Panc1 (cell line): ENCODE measurements at regions not wholly inside any gene's neighbourhood (a gene's known extent, or its start where the extent isn't known, plus 50 kb on each side); places are given as distances from the start of the nearest gene placed in this dataset.

ENCODE experiments used
- ATAC-seq: fragments of 200-7000 bp; cut with Tn5 transposase; 2 replicates; pipeline ENCODE4 v1.9.1; 2020; ENCODE audit warnings: mild to moderate bottlenecking, moderate library complexity
- BruUV-seq: library from RNA; stranded (reverse); fragments of 400-500 nt; replicated peaks from 2 replicates; lab custom pipeline; 2021; lab: Mats Ljungman, UMichigan
- CTCF ChIA-PET: fragments of 300-600 bp; sonication (Branson Sonifier 250); formaldehyde crosslinking; loops from one replicate; lab custom pipeline; 2022; ENCODE audit warnings: antibody characterized with exemption; lab: Charles Lee
- POLR2A ChIA-PET: fragments of 300-600 bp; sonication (Branson Sonifier 250); formaldehyde crosslinking; loops from one replicate; lab custom pipeline; 2022; ENCODE audit warnings: antibody characterized with exemption; lab: Charles Lee
- DNase-seq: peaks from one replicate; pipeline ENCODE4 v3.0.0-alpha.2; 2010; ENCODE audit warnings: low read depth, low spot score
- H3K27ac ChIP-seq: 2 replicates; pipeline ENCODE4 v1.5.1; 2011; ENCODE audit warnings: mild to moderate bottlenecking, low read length, inconsistent platforms
- H3K27me3 ChIP-seq: fragments of 200-500 bp; sonication (Bioruptor generic); 2 replicates; pipeline ENCODE4 v1.6.0; 2014; ENCODE audit warnings: low read length, inconsistent platforms; ENCODE audit not compliant: control insufficient read depth, insufficient read depth
- H3K36me3 ChIP-seq: fragments of 200-500 bp; sonication (Bioruptor generic); 2 replicates; pipeline ENCODE4 v1.5.1; 2014; ENCODE audit warnings: inconsistent platforms, mild to moderate bottlenecking, low read length, moderate library complexity; ENCODE audit not compliant: control insufficient read depth, insufficient read depth
- H3K4me1 ChIP-seq: 2 replicates; pipeline ENCODE4 v1.5.1; 2011; ENCODE audit warnings: inconsistent platforms, mild to moderate bottlenecking, low read length, moderate library complexity; ENCODE audit not compliant: control insufficient read depth, insufficient read depth
- H3K4me3 ChIP-seq, 2 experiments: 2 replicates each; pipeline ENCODE4 v1.5.1; 2011 to 2012; ENCODE audit warnings: low read depth in 2 of 2, low read length in 2 of 2, mild to moderate bottlenecking in 2 of 2, inconsistent platforms in 1 of 2, moderate library complexity in 1 of 2
- H3K9me3 ChIP-seq: fragments of 200-500 bp; sonication (Bioruptor generic); 2 replicates; pipeline ENCODE4 v1.5.1; 2014; ENCODE audit warnings: low read depth, mild to moderate bottlenecking, inconsistent platforms, low read length, moderate library complexity; ENCODE audit not compliant: control insufficient read depth, insufficient read depth
- POLR2AphosphoS5 ChIP-seq: IDR thresholded peaks from 2 replicates; pipeline ENCODE4 v1.6.1; 2012; ENCODE audit warnings: mild to moderate bottlenecking, low read depth, low read length, moderate library complexity
- SIN3A ChIP-seq: IDR thresholded peaks from 2 replicates; pipeline ENCODE4 v1.6.1; 2012; ENCODE audit warnings: low read depth, mild to moderate bottlenecking, low read length, moderate library complexity, borderline replicate concordance; ENCODE audit not compliant: insufficient read depth
- TCF7L2 ChIP-seq: IDR thresholded peaks from 2 replicates; pipeline ENCODE4 v1.6.1; 2011; ENCODE audit warnings: mild to moderate bottlenecking, low read depth, low read length, inconsistent platforms
- in situ Hi-C: cut with HindIII; loops from 2 replicates; pipeline ENCODE4 v1.10.0; 2016; ENCODE audit warnings: low sequenced_read_pairs, low pct_unique_long_range_greater_than_20kb
- intact Hi-C: fragments of 100-400 bp; cut with micrococcal nuclease; formaldehyde crosslinking; loops from one replicate; pipeline ENCODE4 v1.10.0; 2022; ENCODE audit not compliant: unreplicated experiment
- TF ChIP-seq, protein P1 (sequence below): fragments of 450-650 bp; IDR thresholded peaks from 2 replicates; pipeline ENCODE4 v1.5.1; 2017; ENCODE audit warnings: mild to moderate bottlenecking
- TF ChIP-seq, protein P2 (sequence below), 2 experiments: IDR thresholded peaks; 2 replicates each; pipeline ENCODE4 v1.6.1; 2011 to 2012; ENCODE audit warnings: low read depth in 2 of 2, control low read depth in 1 of 2, low read length in 1 of 2, mild to moderate bottlenecking in 1 of 2, moderate library complexity in 1 of 2; ENCODE audit not compliant: insufficient read depth in 1 of 2

DNA sequence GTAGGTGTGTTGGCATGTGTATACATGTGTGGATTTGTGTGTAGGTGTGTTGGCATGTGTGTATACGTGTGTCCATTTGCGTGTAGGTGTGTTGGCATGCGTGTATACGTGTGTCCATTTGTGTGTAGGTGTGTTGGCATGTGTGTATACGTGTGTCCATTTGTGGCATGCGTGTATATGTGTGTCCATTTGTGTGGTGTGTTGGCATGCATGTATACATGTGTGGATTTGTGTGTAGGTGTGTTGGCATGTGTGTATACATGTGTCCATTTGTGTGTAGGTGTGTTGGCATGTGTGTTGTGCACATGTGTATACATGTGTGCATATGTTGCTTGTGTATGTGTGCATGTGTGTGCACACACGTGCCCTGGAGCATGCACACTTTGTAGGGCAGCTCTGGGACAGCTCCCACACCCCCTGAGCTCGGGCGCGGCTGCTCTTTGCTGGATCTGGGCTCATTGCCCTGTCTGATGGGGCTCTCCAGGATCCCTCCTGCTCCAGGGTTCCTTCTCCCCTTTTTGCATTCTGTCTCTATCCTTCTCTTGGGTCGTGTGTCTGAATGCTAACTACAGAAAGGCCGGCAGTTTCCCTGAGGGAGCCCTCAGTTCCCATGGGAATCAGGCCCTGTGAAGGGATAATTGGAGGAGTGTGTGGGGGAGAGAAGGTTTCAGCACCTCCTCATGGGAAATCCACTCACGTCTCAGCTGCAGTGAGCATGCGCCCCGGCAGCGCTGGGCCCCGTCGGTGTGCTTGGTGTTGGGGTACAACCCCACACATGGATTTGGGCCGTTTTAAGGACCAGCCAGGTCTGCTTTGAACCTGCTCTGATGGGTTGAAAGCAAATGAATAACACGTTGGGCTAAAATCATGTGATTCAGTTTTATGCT lies 102.0 kb downstream of the ERMARD start:
- ChIA-PET POLR2A (no interaction called here), CTCF (no interaction called here)
- no TSS peak for BruUV-seq
- no peak for ATAC-seq
- in situ Hi-C loops, result no loop called here
- H3K4me1 ChIP-seq, result no peaks in the 10 kb centered on the region
- H3K27ac ChIP-seq, result no peak overlapping the region
- no peaks in the 10 kb centered on the region for H3K36me3 ChIP-seq
- H3K9me3 ChIP-seq, result peaks cover 3% of the 10 kb centered on the region; the same call in 1 of the 2 replicates
- no peaks in the 10 kb centered on the region; the same call in 1 of the 2 replicates for H3K27me3 ChIP-seq
- DNase-seq, result no peak
- TF ChIP-seq TCF7L2 (no peak), SIN3A (no peak), POLR2AphosphoS5 (no peak)
- TF ChIP-seq, protein P1, sequence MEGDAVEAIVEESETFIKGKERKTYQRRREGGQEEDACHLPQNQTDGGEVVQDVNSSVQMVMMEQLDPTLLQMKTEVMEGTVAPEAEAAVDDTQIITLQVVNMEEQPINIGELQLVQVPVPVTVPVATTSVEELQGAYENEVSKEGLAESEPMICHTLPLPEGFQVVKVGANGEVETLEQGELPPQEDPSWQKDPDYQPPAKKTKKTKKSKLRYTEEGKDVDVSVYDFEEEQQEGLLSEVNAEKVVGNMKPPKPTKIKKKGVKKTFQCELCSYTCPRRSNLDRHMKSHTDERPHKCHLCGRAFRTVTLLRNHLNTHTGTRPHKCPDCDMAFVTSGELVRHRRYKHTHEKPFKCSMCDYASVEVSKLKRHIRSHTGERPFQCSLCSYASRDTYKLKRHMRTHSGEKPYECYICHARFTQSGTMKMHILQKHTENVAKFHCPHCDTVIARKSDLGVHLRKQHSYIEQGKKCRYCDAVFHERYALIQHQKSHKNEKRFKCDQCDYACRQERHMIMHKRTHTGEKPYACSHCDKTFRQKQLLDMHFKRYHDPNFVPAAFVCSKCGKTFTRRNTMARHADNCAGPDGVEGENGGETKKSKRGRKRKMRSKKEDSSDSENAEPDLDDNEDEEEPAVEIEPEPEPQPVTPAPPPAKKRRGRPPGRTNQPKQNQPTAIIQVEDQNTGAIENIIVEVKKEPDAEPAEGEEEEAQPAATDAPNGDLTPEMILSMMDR, result no peak
- TF ChIP-seq, protein P2, sequence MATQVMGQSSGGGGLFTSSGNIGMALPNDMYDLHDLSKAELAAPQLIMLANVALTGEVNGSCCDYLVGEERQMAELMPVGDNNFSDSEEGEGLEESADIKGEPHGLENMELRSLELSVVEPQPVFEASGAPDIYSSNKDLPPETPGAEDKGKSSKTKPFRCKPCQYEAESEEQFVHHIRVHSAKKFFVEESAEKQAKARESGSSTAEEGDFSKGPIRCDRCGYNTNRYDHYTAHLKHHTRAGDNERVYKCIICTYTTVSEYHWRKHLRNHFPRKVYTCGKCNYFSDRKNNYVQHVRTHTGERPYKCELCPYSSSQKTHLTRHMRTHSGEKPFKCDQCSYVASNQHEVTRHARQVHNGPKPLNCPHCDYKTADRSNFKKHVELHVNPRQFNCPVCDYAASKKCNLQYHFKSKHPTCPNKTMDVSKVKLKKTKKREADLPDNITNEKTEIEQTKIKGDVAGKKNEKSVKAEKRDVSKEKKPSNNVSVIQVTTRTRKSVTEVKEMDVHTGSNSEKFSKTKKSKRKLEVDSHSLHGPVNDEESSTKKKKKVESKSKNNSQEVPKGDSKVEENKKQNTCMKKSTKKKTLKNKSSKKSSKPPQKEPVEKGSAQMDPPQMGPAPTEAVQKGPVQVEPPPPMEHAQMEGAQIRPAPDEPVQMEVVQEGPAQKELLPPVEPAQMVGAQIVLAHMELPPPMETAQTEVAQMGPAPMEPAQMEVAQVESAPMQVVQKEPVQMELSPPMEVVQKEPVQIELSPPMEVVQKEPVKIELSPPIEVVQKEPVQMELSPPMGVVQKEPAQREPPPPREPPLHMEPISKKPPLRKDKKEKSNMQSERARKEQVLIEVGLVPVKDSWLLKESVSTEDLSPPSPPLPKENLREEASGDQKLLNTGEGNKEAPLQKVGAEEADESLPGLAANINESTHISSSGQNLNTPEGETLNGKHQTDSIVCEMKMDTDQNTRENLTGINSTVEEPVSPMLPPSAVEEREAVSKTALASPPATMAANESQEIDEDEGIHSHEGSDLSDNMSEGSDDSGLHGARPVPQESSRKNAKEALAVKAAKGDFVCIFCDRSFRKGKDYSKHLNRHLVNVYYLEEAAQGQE (IDR thresholded peaks at IDR 0.05; ENCODE audit: insufficient read depth in 1 of 2, low read depth in 2 of 2, low read length in 1 of 2), result no peak
- intact Hi-C loops, result no loop called here
- H3K4me3 ChIP-seq, result no peak overlapping the region

DNA sequence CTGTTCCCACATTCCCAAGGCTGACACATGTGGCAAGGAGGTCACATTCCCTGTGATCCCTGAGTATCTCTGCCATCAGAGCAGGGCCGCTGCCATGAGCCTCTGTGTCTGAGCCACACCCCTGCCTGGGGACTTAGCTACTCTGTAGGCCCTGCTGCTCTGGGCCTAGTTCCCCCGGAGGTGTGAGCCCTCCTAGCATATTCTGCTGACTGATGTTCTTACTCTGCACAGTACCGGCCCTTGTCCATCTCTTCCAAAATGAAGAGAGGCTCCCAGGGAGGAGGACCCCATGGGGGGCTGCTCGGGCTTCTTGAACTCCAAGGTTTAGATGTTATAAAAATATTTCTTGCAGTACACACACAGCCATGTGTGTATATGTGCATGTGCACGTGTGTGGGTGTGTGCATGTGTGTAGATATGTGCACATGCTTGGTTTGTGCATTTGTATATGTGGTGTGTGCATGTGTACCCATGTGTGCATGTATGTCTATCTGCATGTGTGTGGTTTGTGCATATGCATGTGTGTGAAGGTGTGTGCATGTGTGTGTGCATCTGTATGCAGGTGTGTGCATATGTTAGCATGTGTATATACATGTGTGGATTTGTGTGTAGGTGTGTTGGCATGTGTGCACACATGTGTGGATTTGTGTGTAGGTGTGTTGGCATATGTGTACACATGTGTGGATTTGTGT lies 101.2 kb downstream of the ERMARD start:
- DNase-seq, result no peak
- peak; percentile 45 for ATAC-seq
- no peaks in the 10 kb centered on the region for H3K4me1 ChIP-seq
- no peak overlapping the region for H3K27ac ChIP-seq
- BruUV-seq, result no TSS peak
- no peak overlapping the region for H3K4me3 ChIP-seq
- TF ChIP-seq, protein P2 (IDR thresholded peaks at IDR 0.05; ENCODE audit: insufficient read depth in 1 of 2, low read depth in 2 of 2, low read length in 1 of 2), result no peak
- TF ChIP-seq SIN3A, result no peak
- TF ChIP-seq POLR2AphosphoS5, result no peak
- TF ChIP-seq TCF7L2, result no peak
- TF ChIP-seq, protein P1, result no peak
- CTCF ChIA-PET, result no interaction called here
- no peaks in the 10 kb centered on the region for H3K36me3 ChIP-seq
- no peaks in the 10 kb centered on the region; the same call in 1 of the 2 replicates for H3K27me3 ChIP-seq
- intact Hi-C loops (no loop called here), in situ Hi-C loops (no loop called here)
- POLR2A ChIA-PET, result no interaction called here
- no peaks in the 10 kb centered on the region for H3K9me3 ChIP-seq
